ENCODE measurements at regions not wholly inside any gene's neighbourhood (a gene's known extent, or its start where the extent isn't known, plus 50 kb on each side); places are given as distances from the start of the nearest gene placed in this dataset.

- TF ChIP-seq REST (IDR thresholded peaks at IDR 0.05; ENCODE audit: low read depth) (no peak), EP300 (IDR thresholded peaks at IDR 0.05; ENCODE audit: borderline replicate concordance) (no peak), CEBPB (IDR thresholded peaks at IDR 0.05) (no peak), TCF12 (IDR thresholded peaks at IDR 0.05; ENCODE audit: low read depth) (no peak), TEAD4 (IDR thresholded peaks at IDR 0.05) (no peak), USF1 (IDR thresholded peaks at IDR 0.05) (no peak), ZBTB7A (IDR thresholded peaks at IDR 0.05; ENCODE audit: low read depth) (no peak), EGR1 (IDR thresholded peaks at IDR 0.05) (no peak), CREB1 (IDR thresholded peaks at IDR 0.05; ENCODE audit: low read depth) (no peak), TAF1 (IDR thresholded peaks at IDR 0.05; ENCODE audit: low read depth) (no peak)
Observed at GRCh38 chr9:26125693-26126092, 447.4 kb upstream of the TUSC1 start.

Data from Ishikawa (cell line).